Activated CD8-positive, alpha-beta T cell treated with anti-CD3 and anti-CD28 coated beads, Interleukin-2, amount 10 ng/mL, durations not matched to agents 7 days and 5 days (primary cell): ENCODE measurements at regions not wholly inside any gene's neighbourhood (a gene's known extent, or its start where the extent isn't known, plus 50 kb on each side); places are given as distances from the start of the nearest gene placed in this dataset.
A peak's percentile ranks its signal among the peaks of the same experiment; 100 is the strongest.

ENCODE experiments used
- ATAC-seq: fragments of 150-1000 bp; cut with Tn5 transposase; one replicate; pipeline ENCODE4 v1.10.0; 2021; ENCODE audit warnings: moderate library complexity
- CTCF ChIA-PET: fragments of 350-600 bp; sonication (Branson Sonifier 250); formaldehyde crosslinking; loops from one replicate; lab custom pipeline; 2021; ENCODE audit warnings: antibody characterized with exemption; lab: Charles Lee
- POLR2A ChIA-PET: fragments of 350-600 bp; sonication (Branson Sonifier 250); formaldehyde crosslinking; loops from one replicate; lab custom pipeline; 2021; ENCODE audit warnings: antibody characterized with exemption; lab: Charles Lee
- DNase-seq: peaks from one replicate; pipeline ENCODE4 v3.0.0-alpha.2; 2020
- H3K27ac Mint-ChIP-seq: one replicate; pipeline ENCODE4 v1.8.0; 2021; ENCODE audit warnings: mild to moderate bottlenecking, mixed read lengths
- H3K27me3 Mint-ChIP-seq: one replicate; pipeline ENCODE4 v1.8.0; 2021; ENCODE audit warnings: low read depth, mixed read lengths
- H3K36me3 Mint-ChIP-seq: one replicate; pipeline ENCODE4 v1.8.0; 2021; ENCODE audit warnings: low read depth, mixed read lengths
- H3K4me1 Mint-ChIP-seq: one replicate; pipeline ENCODE4 v1.8.0; 2021; ENCODE audit warnings: low read depth, mixed read lengths
- H3K4me3 Mint-ChIP-seq: one replicate; pipeline ENCODE4 v1.8.0; 2021; ENCODE audit warnings: mild to moderate bottlenecking, mixed read lengths
- H3K9me3 Mint-ChIP-seq: one replicate; pipeline ENCODE4 v1.8.0; 2022; ENCODE audit warnings: mixed read lengths; ENCODE audit not compliant: insufficient read depth

GRCh38 chr2:151197184-151198108, 64.2 kb downstream of the RBM43 start:
- DNase-seq (no peak), ATAC-seq (no peak)
- Mint-ChIP-seq H3K9me3 (no peaks in the 10 kb centered on the region), H3K27ac (no peak overlapping the region), H3K4me1 (peaks cover 5% of the 10 kb centered on the region), H3K36me3 (no peaks in the 10 kb centered on the region), H3K4me3 (no peak overlapping the region), H3K27me3 (peaks cover 4% of the 10 kb centered on the region)
- POLR2A ChIA-PET, result no interaction called here
- CTCF ChIA-PET, result no interaction called here

- Mint-ChIP-seq H3K36me3 (no peaks in the 10 kb centered on the region), H3K4me3 (no peak overlapping the region), H3K27me3 (peaks cover 2% of the 10 kb centered on the region), H3K27ac (no peak overlapping the region), H3K9me3 (no peaks in the 10 kb centered on the region), H3K4me1 (peaks cover 4% of the 10 kb centered on the region)
- ATAC-seq (no peak), DNase-seq (no peak)
- CTCF ChIA-PET, result no interaction called here
- POLR2A ChIA-PET, result no interaction called here
Observed at GRCh38 chr2:151193576-151193975, 68.1 kb downstream of the RBM43 start.

- DNase-seq (no peak), ATAC-seq (no peak)
- CTCF ChIA-PET, result no interaction called here
- no peak overlapping the region for H3K27ac Mint-ChIP-seq
- no peak overlapping the region for H3K4me3 Mint-ChIP-seq
- no peaks in the 10 kb centered on the region for H3K36me3 Mint-ChIP-seq
- H3K9me3 Mint-ChIP-seq, result no peaks in the 10 kb centered on the region
- peaks cover 2% of the 10 kb centered on the region for H3K27me3 Mint-ChIP-seq
- POLR2A ChIA-PET, result no interaction called here
- peaks cover 4% of the 10 kb centered on the region for H3K4me1 Mint-ChIP-seq
Observed at GRCh38 chr2:151192681-151193080, 69.0 kb downstream of the RBM43 start.

DNA sequence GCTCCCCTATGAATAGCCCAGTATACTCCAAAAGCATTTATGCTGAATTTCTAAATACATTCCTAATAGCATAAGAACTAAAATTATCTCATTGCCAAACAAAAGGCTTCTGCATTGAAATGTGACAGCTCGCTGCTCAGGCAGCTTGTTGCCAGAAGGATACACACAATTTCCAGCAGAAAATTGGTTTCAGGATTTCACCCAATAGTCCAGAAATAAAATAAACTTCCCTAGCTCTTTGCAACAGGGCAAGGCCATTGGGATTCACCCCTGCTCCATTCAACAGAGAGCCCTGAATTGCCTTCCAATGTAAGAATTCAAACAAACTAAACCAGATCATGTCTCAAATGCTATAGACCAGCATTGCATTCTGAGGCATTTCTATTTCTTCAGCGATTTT, 70.7 kb downstream of the RBM43 start:
- ChIA-PET POLR2A (no interaction called here), CTCF (no interaction called here)
- Mint-ChIP-seq H3K4me3 (no peak overlapping the region), H3K9me3 (no peaks in the 10 kb centered on the region), H3K36me3 (no peaks in the 10 kb centered on the region), H3K27ac (no peak overlapping the region), H3K4me1 (peaks cover 4% of the 10 kb centered on the region), H3K27me3 (no peaks in the 10 kb centered on the region)
- ATAC-seq, result no peak
- no peak for DNase-seq

GRCh38 chr2:151189125-151189524, 72.5 kb downstream of the RBM43 start:
- Mint-ChIP-seq H3K27ac (no peak overlapping the region), H3K9me3 (no peaks in the 10 kb centered on the region), H3K4me1 (peaks cover 4% of the 10 kb centered on the region), H3K27me3 (no peaks in the 10 kb centered on the region), H3K4me3 (no peak overlapping the region), H3K36me3 (no peaks in the 10 kb centered on the region)
- POLR2A ChIA-PET, result no interaction called here
- DNase-seq (peak; percentile 53), ATAC-seq (no peak)
- CTCF ChIA-PET, result no interaction called here

DNA sequence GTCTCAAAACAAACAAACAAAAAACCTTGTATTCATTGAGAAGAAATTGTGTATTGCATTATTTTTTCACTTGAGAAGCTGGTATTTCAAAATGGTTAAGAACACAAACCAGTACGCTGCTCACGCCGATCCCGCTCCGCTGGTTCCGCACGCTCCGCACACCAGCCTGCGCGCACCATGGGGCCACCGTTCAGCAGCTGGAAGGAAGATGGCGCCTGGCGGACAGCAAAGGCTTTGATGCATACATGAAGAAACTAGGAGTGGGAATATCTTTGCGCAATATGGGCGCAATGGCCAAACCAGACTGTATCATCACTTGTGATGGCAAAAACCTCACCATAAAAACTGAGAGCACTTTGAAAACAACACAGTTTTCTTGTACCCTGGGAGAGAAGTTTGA, 75.7 kb downstream of the RBM43 start:
- no peak for DNase-seq
- H3K27me3 Mint-ChIP-seq, result no peaks in the 10 kb centered on the region
- CTCF ChIA-PET, result no interaction called here
- POLR2A ChIA-PET, result no interaction called here
- H3K4me3 Mint-ChIP-seq, result no peak overlapping the region
- peaks cover 4% of the 10 kb centered on the region for H3K4me1 Mint-ChIP-seq
- H3K27ac Mint-ChIP-seq, result no peak overlapping the region
- H3K9me3 Mint-ChIP-seq, result no peaks in the 10 kb centered on the region
- ATAC-seq, result no peak
- no peaks in the 10 kb centered on the region for H3K36me3 Mint-ChIP-seq

DNA sequence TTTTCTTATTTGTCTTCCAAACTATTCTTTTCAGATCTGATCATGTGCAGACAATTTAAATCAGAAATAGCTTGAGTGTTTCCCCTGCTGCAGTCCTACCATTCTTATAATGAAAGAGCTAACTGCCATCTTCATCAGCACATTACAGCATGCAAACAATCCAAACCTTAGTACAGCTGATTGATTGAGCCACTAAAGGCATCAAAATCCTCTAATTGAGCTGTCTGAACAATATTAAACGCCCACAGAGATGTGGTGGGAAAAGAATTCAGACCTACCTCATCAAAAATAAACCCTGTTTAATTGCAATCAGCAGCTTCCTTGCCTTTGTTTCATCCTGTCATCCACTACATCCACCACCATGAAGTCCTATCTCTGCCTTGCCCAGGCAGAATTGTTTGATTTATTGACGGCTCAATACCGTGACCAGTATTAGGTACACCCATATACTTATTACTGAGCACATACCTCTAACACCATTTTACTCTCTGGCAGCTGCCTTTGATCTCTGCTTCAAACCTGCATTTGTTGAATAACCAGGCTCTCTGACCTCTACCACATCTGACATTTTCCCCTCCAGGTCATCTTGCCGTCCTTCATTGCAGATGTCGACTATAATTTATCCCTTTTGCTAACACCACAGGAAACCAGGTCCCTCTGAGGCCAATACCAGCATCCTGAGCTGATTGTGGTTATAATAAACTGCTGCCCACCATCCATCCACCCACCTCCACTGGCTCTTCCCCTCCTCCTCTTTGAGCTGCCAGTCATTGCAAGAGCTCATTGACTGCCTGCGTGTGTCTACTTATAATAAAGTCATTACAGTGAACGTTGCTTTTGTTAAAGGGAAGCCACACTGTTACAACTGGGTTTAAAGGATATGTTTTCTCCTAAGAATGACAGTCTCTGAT, 78.5 kb downstream of the RBM43 start:
- no peaks in the 10 kb centered on the region for H3K36me3 Mint-ChIP-seq
- H3K27ac Mint-ChIP-seq, result no peak overlapping the region
- DNase-seq (no peak), ATAC-seq (no peak)
- ChIA-PET CTCF (no interaction called here), POLR2A (no interaction called here)
- H3K4me3 Mint-ChIP-seq, result no peak overlapping the region
- no peaks in the 10 kb centered on the region for H3K4me1 Mint-ChIP-seq
- no peaks in the 10 kb centered on the region for H3K27me3 Mint-ChIP-seq
- H3K9me3 Mint-ChIP-seq, result no peaks in the 10 kb centered on the region

DNA sequence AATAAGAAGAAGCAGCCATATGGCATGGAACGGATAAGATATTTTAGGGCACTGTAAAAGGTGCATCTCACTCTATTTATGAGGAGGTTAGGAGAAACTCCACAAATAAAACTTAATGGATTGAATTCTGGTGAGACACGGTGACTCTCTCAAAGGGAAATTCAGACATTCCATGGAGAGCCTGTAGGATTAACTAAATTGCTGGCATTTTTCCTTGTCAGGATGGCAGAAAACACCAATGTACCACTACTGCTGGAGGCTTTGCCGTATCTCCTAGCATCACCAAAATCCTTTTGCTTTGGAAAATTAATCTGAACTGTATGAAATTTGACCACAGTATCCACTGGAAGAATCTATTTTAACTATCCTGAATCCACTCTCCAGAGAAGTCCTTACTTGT, 79.3 kb downstream of the RBM43 start:
- H3K27me3 Mint-ChIP-seq, result no peaks in the 10 kb centered on the region
- no peak overlapping the region for H3K4me3 Mint-ChIP-seq
- no peaks in the 10 kb centered on the region for H3K4me1 Mint-ChIP-seq
- POLR2A ChIA-PET, result no interaction called here
- no peaks in the 10 kb centered on the region for H3K9me3 Mint-ChIP-seq
- ATAC-seq (no peak), DNase-seq (no peak)
- no peak overlapping the region for H3K27ac Mint-ChIP-seq
- no peaks in the 10 kb centered on the region for H3K36me3 Mint-ChIP-seq
- CTCF ChIA-PET, result no interaction called here

- no peak for DNase-seq
- ChIA-PET POLR2A (no interaction called here), CTCF (no interaction called here)
- H3K27ac Mint-ChIP-seq, result no peak overlapping the region
- H3K4me3 Mint-ChIP-seq, result no peak overlapping the region
- no peaks in the 10 kb centered on the region for H3K27me3 Mint-ChIP-seq
- ATAC-seq, result no peak
- no peaks in the 10 kb centered on the region for H3K9me3 Mint-ChIP-seq
- H3K4me1 Mint-ChIP-seq, result no peaks in the 10 kb centered on the region
- H3K36me3 Mint-ChIP-seq, result no peaks in the 10 kb centered on the region
Observed at GRCh38 chr2:151181524-151181923, 80.1 kb downstream of the RBM43 start.

DNA sequence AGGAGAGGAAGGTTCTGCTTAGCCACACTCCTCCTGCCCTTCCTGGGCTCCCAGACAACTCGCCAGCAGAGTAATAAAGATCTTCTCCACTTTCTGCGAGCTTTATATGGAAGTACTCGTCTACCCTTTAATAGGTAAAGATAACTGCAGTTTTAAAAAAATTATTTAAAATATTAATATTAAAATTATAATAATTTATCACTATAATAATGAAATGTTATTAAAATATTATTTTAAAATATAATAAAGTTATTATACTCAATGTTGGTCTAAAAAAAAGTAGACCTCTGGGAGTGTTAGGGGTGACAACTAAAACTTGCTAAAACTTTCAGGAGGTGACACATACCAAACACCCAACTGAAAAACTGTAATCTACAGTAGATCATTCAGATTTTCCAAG, 81.5 kb downstream of the RBM43 start:
- ChIA-PET POLR2A (no interaction called here), CTCF (no interaction called here)
- Mint-ChIP-seq H3K9me3 (no peaks in the 10 kb centered on the region), H3K36me3 (no peaks in the 10 kb centered on the region), H3K27ac (no peak overlapping the region), H3K4me1 (no peaks in the 10 kb centered on the region), H3K4me3 (no peak overlapping the region), H3K27me3 (peaks cover 5% of the 10 kb centered on the region)
- no peak for DNase-seq
- no peak for ATAC-seq

DNA sequence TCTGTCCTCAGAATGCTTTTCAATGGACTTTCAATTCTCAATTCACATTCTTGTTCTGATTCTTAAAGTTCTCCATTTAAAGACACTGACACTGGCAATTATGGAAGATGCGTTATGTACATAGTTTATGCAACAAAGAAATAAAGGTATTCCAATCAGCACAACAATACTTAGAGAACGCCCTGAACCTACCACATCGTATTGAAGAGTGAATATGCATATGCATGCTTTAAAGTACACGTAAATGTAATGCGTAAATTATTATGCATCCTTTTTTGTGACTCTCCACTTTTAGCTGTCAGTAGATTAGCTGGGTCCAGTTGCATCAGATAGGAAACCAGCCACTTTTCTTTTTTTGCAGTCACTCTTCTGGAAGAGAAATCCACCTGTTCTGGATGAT, 83.5 kb downstream of the RBM43 start:
- no peak for DNase-seq
- no peak overlapping the region for H3K27ac Mint-ChIP-seq
- ChIA-PET CTCF (no interaction called here), POLR2A (no interaction called here)
- ATAC-seq, result no peak
- peaks cover 7% of the 10 kb centered on the region for H3K27me3 Mint-ChIP-seq
- H3K4me1 Mint-ChIP-seq, result no peaks in the 10 kb centered on the region
- no peaks in the 10 kb centered on the region for H3K36me3 Mint-ChIP-seq
- no peak overlapping the region for H3K4me3 Mint-ChIP-seq
- H3K9me3 Mint-ChIP-seq, result no peaks in the 10 kb centered on the region

- H3K4me3 Mint-ChIP-seq, result no peak overlapping the region
- DNase-seq (no peak), ATAC-seq (no peak)
- no peaks in the 10 kb centered on the region for H3K36me3 Mint-ChIP-seq
- no peaks in the 10 kb centered on the region for H3K9me3 Mint-ChIP-seq
- ChIA-PET CTCF (no interaction called here), POLR2A (no interaction called here)
- H3K4me1 Mint-ChIP-seq, result no peaks in the 10 kb centered on the region
- no peak overlapping the region for H3K27ac Mint-ChIP-seq
- H3K27me3 Mint-ChIP-seq, result peaks cover 8% of the 10 kb centered on the region
Observed at GRCh38 chr2:151177756-151178155, 83.9 kb downstream of the RBM43 start.
